GF-D8 (cell line): ENCODE measurements at regions not wholly inside any gene's neighbourhood (a gene's known extent, or its start where the extent isn't known, plus 50 kb on each side); places are given as distances from the start of the nearest gene placed in this dataset.

ENCODE experiments used
- DNase-seq: peaks from one replicate; lab custom pipeline; 2025; lab: John Stamatoyannopoulos, UW

DNA sequence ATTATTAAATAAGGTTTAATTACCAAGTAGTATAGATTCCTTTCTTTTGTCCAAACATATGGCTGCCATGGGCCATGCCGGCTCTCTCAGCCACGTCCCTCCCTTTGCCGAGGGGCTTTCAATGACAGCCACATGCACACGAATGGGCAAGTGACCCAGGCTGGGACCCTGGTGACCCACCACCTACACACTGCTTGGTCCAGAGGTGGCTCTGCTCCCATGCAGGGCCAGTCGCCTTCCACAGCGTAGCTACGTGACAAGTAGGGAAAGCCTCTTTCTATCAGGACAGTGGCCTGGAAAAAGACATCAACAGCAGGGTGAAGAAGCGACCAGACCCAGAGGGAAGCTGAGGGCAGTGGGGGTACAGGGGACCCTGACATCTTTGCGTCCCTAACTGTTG is 152.8 kb upstream of the CST7 start:
- DNase-seq, result no peak

GRCh38 chr20:24797113-24797512 is 152.0 kb upstream of the CST7 start:
- no peak for DNase-seq

DNA sequence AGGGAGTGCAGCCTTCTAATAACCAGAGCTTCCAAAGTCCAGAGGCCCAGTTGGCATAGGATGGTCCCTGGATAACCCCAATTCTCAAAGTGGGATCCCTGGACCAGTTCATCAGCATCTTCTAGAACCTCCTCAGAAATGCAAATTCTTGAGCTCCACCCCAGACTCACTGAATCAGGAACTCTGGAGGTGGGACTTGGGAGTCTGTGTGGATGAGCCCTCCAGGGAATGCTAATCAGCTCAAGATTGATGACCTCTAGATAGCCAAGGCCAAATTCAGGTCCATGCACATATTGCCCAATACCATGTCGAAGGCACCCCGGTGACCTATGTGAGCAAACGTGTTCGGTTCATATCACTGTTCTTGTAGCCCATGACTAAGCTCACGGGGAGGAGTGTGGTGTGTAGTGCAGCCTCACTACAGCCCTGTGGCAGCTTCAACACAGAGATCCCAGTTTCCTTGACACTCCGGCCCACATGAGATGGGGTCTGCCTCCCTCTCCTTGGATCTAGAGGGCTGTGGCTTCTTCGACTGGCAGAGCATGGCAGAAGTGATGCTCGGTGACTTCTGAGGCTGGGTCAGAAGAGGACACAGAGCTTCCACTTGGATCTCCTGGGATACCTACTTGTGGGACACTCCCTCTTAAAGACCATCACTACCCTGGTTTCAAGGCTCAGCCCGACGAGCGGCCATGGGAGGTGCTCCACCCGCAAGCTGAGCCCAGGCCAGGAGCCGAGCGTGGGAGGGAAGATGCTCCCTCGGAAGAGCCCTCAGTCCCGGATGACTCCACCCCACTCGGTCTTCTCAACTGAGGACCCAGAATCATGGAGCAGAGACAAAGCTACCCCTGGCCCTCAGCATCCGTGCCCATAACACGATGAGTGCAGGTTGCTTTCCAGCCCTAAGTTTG is 151.1 kb upstream of the CST7 start:
- no peak for DNase-seq

DNA sequence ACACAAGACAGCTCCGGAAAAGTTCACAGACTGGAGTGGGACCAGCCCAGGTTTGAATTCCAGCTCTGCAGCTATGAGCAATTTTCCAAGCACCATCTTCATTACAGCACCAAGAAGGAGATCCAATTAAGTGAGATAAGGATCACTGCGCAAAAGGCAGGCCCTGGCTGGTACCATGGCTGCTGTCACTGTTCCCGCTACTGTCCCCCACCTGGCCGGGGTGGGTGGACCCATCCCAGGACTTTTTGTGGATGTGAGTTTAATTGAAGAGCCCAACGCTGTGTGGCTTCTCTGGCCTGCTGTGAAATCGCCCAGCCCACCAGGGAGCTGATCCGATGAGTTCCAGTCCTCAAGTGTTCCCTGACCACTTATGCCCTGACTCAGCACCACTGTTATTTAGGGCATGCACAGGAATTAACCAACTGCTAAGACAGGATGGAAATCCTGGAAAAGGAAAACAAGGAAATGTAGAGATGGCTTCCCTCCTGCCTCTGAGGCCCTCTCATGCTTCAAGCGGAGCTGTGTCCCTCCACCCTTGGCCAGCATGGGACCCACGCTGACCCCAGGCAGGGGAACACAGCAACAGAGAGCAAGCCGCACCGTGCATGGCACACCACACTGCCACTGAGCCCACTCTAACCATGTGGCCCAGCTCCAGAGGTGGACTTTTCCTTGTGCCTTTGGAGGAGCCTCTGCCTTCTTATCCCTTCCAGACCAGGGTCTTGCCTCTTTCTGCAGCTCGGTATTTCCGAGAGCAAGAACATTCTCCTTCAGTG is 150.0 kb upstream of the CST7 start:
- DNase-seq, result no peak

DNA sequence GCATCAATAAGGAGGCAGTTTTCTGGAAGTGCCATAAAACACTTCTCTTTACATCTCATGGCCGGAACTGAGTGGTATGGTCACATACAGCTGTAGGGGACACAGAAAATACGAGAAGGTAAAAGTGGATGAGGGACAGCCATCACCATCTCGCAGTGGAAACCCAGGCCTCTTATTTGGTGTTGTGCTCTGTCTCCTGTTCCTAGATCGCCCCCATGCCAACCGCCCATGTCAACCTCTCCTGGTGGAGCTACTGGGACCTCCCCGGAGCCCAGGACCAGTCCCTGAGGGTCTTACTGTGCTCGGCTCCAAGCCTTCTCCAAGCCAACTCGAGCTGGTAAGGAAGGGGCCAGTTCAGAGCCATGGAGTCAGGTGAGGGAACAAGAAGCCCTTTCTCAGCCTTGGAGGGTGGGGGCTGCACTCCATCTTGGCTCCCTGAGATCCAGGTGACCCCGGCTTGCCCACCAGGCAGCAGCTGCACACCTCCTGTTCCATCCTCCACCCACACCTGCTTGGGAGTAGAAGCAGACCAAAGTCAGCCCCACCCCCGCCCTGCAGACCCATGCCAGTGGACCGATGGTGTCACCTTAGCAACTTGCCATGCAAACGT is 149.0 kb upstream of the CST7 start:
- no peak for DNase-seq

- DNase-seq, result no peak
These were observed 146.7 kb upstream of the CST7 start for GRCh38 chr20:24802286-24802820.

GRCh38 chr20:24804481-24805206 is 144.4 kb upstream of the CST7 start:
- DNase-seq, result no peak

DNA sequence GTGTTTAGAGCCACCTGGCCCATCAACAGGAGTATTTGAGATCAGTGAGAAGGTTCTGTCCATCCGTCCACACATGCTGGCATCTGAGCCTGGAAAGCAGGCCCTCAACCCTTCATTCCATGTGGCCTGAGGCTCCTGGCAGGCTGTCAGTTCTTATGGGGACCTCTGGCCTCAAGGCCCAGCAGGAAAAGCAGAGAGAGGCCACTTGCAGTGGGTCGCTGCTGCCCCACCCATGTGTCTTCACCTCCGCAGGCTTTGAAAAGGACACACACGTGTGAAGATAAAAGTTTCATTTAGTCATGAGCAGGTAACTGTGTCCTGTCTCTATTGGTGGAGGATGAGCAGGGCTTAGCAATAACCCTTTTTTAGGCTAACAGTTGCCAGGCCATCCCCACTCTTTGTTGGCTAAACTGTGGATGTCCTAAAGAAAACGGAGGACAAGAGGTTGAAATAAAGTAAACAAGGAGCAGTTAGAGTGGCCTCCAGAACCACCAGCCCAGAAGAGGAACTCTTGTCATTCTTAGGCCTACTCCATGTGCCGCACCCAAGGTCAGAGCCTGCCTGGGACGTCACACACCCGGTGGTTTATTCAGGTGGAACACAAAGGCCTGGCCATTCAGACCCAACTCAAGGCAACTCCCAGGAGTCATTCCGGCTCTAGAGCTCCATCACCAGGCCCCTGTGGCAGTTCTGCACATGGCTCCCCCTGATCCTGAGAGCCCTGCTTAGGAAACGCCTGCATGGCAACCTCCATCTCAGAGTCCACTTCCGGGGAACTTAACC is 143.4 kb upstream of the CST7 start:
- DNase-seq, result no peak

DNA sequence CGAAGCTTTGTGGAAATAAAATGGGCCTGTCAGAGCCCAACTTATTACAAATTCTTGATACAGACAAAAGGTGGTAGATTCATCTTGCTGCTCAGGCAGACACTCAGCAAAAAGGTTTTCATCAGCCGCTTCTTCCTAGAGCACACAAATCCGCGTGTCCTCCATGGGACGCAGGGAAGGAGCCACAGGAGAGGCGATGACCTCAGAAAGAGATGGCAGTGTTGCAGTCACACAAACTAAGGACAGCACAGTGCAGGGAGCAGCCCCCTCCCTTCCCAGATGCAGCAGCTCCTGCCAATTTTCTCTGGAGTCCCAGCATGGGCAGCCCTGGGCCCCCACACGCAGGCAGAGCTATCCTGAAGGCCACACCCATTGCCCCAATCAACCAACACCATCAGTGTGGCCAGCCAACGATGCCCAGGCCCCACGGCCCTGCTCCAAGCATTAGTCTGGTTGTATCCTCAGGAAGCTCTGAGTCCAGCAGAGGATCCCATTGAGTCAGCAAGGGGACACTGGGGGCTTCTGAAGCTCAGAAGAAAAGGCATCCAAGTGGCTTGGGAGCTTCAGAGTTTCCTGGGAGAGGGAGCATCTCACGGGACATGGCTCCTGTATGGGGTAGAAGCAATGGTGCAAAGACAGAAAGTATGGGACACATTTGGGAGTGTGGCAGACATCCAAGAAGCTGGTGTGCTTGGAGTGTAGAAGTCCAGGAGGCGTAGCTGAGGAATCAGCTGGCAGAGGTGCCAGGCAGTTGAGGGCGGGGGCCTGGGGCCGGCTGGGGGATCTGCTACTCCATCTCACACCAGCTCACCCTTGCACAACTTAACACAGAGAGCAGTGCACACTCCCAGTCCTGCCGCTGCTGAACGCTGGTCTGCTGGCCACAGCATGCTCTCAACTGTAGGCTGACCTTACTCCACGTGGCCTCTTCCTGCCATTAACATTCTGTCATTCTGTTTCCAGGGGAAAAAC is 142.1 kb upstream of the CST7 start:
- DNase-seq, result no peak

- no peak for DNase-seq
These were observed 140.5 kb upstream of the CST7 start for GRCh38 chr20:24808616-24809015.

- DNase-seq, result no peak
These were observed 139.5 kb upstream of the CST7 start for GRCh38 chr20:24809606-24810005.

- DNase-seq, result no peak
These were observed 138.2 kb upstream of the CST7 start for GRCh38 chr20:24810676-24811407.

- DNase-seq, result no peak
These were observed 136.7 kb upstream of the CST7 start for GRCh38 chr20:24812373-24812772.

- DNase-seq, result no peak
These were observed 136.0 kb upstream of the CST7 start for GRCh38 chr20:24813080-24813479.

GRCh38 chr20:24813496-24813895 is 135.6 kb upstream of the CST7 start:
- no peak for DNase-seq

DNA sequence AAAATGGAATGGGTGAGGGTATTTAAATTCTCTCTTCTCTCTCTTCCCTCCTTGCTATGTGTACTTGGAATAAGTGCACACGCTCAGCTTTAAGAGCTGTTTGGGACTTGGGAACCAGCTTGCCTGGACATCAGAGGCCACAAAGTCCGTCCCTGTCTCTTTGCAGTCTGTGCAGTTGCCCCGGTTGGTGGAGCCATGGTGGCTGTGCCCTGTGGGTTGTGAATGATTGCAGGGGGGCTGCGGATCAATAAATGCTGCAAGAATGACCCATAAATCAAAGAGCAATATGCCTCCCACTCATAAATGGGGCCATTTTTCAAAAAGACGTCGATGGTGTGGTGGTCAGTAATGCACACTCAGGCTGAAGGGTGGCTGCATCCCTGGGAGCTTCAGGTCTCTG is 135.1 kb upstream of the CST7 start:
- no peak for DNase-seq

DNA sequence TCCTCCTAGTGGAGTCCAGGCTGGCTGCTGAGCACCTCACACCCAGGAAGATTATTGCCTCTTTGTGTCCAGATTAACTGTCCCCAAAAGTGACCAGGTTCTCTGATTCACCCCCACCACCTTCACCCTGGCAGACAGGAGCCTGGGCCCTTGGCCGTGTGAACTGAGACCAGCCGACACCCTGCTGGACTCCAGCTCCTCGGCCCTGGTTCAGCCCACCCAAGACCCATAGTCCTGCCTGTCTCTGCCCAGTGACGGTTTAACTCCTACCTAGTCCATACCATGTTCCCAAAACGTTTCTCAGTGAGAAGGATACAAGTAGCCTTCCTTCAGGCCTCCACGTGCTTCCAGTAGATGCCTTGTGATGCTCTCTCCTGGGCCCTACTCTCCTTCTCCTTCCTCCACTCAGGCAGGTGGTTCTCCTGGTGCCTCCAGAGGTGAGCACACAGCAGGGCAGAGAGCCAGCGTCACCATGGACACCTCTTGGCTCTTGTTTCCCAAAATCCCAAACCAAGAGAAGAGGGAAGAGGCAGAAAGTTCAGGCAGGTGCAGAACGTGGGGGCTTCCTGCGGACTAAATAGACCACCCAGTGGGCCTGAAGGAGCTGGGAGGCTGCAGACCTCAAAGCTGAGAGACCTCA is 134.4 kb upstream of the CST7 start:
- no peak for DNase-seq

DNA sequence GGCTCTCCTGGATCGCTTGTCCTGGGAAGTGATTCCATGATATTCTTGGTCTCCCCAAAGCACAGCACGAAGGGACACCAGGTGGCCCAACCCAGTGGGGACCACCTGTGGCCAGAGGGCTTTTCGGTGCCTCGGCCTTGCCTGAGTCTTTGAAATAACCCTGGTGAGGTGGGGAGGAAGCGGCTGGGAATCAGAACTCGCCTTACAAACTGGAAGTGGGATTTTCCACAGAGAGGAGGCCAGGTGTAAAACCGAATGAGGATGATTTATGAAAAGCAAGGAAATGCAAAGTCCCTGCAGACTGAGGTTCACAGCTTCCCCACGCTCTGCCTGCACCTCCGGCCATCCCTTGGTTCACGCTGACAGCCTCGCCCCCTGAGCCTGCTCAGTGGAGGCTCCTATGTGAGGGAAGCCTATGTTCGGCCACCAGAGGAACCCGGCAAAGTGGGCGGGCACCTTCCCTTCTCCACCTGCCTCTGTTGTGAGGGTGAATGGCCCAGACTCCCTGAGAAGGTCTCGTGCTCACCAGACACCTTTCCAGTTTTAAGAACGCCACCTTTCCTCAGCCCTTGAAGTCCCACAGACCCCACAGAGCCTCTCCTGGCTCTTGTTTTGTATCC is 133.8 kb upstream of the CST7 start:
- no peak for DNase-seq
